ENCODE measurements at regions not wholly inside any gene's neighbourhood (a gene's known extent, or its start where the extent isn't known, plus 50 kb on each side); places are given as distances from the start of the nearest gene placed in this dataset.

GRCh38 chr7:131774419-131775220 is 218.2 kb upstream of the PODXL start:
- no peak for TF ChIP-seq PHF8 (IDR thresholded peaks at IDR 0.05; ENCODE audit: borderline replicate concordance, low read length)
- peak in 1 of 3 experiments; percentile 1; a peak in 1 of 6 replicates for TF ChIP-seq CTCF (IDR thresholded peaks at IDR 0.05 in 2 of 3, conservative IDR thresholded peaks at IDR 0.05 in 1 of 3; ENCODE audit: insufficient read depth in 2 of 3, low read depth in 1 of 3, low read length in 3 of 3)
- no peak for TF ChIP-seq MAX (CRISPR knock-in tag; IDR thresholded peaks at IDR 0.05)
- no peak for TF ChIP-seq HNRNPLL (IDR thresholded peaks at IDR 0.05; ENCODE audit: low read depth, low read length, poor library complexity, severe bottlenecking)
- no peak for TF ChIP-seq CHD7 (IDR thresholded peaks at IDR 0.05; ENCODE audit: low read depth, low read length)
- no peak for TF ChIP-seq ZC3H4 (CRISPR knock-in tag; IDR thresholded peaks at IDR 0.05; ENCODE audit: borderline replicate concordance)
- TF ChIP-seq TAF1 (IDR thresholded peaks at IDR 0.05; ENCODE audit: control insufficient read depth, extremely low read depth, insufficient read depth, low read length, severe bottlenecking), result no peak
- TF ChIP-seq ZNF3 (CRISPR knock-in tag; IDR thresholded peaks at IDR 0.05), result no peak
